RWPE2 (cell line): ENCODE measurements at regions not wholly inside any gene's neighbourhood (a gene's known extent, or its start where the extent isn't known, plus 50 kb on each side); places are given as distances from the start of the nearest gene placed in this dataset.

Source experiments
- ATAC-seq: fragments of 200-7000 bp; cut with Tn5 transposase; 3 replicates; pipeline ENCODE4 v1.9.1; 2021; ENCODE audit warnings: low read depth
- DNase-seq: peaks from one replicate; pipeline ENCODE4 v3.0.0-alpha.2; 2020; ENCODE audit warnings: low spot score
- H3K27ac ChIP-seq: fragments of 450-650 bp; 2 replicates; pipeline ENCODE4 v1.5.1; 2017; ENCODE audit warnings: mild to moderate bottlenecking; ENCODE audit not compliant: poor library complexity, severe bottlenecking
- H3K27me3 ChIP-seq: fragments of 250-450 bp; sonication (Bioruptor Pico); 2 replicates; pipeline ENCODE4 v1.5.1; 2021; ENCODE audit warnings: mild to moderate bottlenecking, moderate library complexity; ENCODE audit not compliant: insufficient read depth, poor library complexity, severe bottlenecking
- H3K36me3 ChIP-seq: fragments of 250-450 bp; sonication (Bioruptor Pico); 2 replicates; pipeline ENCODE4 v1.5.1; 2020; ENCODE audit warnings: low read depth, mild to moderate bottlenecking, moderate library complexity
- H3K4me1 ChIP-seq: fragments of 250-450 bp; sonication (Bioruptor Pico); 2 replicates; pipeline ENCODE4 v1.5.1; 2021; ENCODE audit warnings: mild to moderate bottlenecking, moderate library complexity; ENCODE audit not compliant: insufficient read depth, poor library complexity, severe bottlenecking
- H3K4me3 ChIP-seq: fragments of 250-450 bp; sonication (Bioruptor Pico); 2 replicates; pipeline ENCODE4 v1.5.1; 2021; ENCODE audit warnings: mild to moderate bottlenecking, moderate library complexity; ENCODE audit not compliant: severe bottlenecking
- H3K9me3 ChIP-seq: fragments of 250-450 bp; sonication (Bioruptor Pico); 2 replicates; pipeline ENCODE4 v1.5.1; 2021; ENCODE audit warnings: mild to moderate bottlenecking, moderate library complexity; ENCODE audit not compliant: severe bottlenecking
- CTCF ChIP-seq: fragments of 450-650 bp; IDR thresholded peaks from one replicate; pipeline ENCODE4 v1.5.1; 2017; ENCODE audit warnings: mild to moderate bottlenecking, moderate library complexity; ENCODE audit not compliant: poor library complexity, severe bottlenecking

- no peaks in the 10 kb centered on the region for H3K4me1 ChIP-seq
- no peak for DNase-seq
- H3K27me3 ChIP-seq = no peaks in the 10 kb centered on the region
- no peak overlapping the region for H3K27ac ChIP-seq
- H3K36me3 ChIP-seq = no peaks in the 10 kb centered on the region
- TF ChIP-seq CTCF = no peak
- ATAC-seq = no peak
- no peak overlapping the region for H3K4me3 ChIP-seq
- no peaks in the 10 kb centered on the region for H3K9me3 ChIP-seq
These were observed 131.5 kb downstream of the C12orf50 start for GRCh38 chr12:87897662-87898061.

GRCh38 chr12:87883806-87884205 is 145.4 kb downstream of the C12orf50 start:
- ATAC-seq = no peak
- H3K27ac ChIP-seq = no peak overlapping the region
- H3K4me3 ChIP-seq = no peak overlapping the region
- no peaks in the 10 kb centered on the region for H3K36me3 ChIP-seq
- H3K9me3 ChIP-seq = no peaks in the 10 kb centered on the region
- no peak for DNase-seq
- no peaks in the 10 kb centered on the region for H3K27me3 ChIP-seq
- no peaks in the 10 kb centered on the region for H3K4me1 ChIP-seq
- TF ChIP-seq CTCF = no peak

- no peaks in the 10 kb centered on the region for H3K27me3 ChIP-seq
- no peaks in the 10 kb centered on the region for H3K36me3 ChIP-seq
- H3K9me3 ChIP-seq = no peaks in the 10 kb centered on the region
- TF ChIP-seq CTCF = no peak
- no peak overlapping the region for H3K4me3 ChIP-seq
- no peaks in the 10 kb centered on the region for H3K4me1 ChIP-seq
- ATAC-seq (no peak), DNase-seq (no peak)
- H3K27ac ChIP-seq = no peak overlapping the region
These were observed 150.1 kb downstream of the C12orf50 start for GRCh38 chr12:87879141-87879540.

- no peak for ATAC-seq
- Histone ChIP-seq H3K27ac (no peak overlapping the region), H3K4me3 (no peak overlapping the region), H3K27me3 (no peaks in the 10 kb centered on the region), H3K9me3 (no peaks in the 10 kb centered on the region), H3K4me1 (no peaks in the 10 kb centered on the region), H3K36me3 (no peaks in the 10 kb centered on the region)
- no peak for DNase-seq
- no peak for TF ChIP-seq CTCF
These were observed 158.4 kb downstream of the C12orf50 start for GRCh38 chr12:87870493-87871460.

GRCh38 chr12:87870061-87870460 is 159.1 kb downstream of the C12orf50 start:
- no peak for ATAC-seq

More at GRCh38 chr12:87870061-87870460, 159.1 kb downstream of the C12orf50 start:
- no peak overlapping the region for H3K4me3 ChIP-seq
- no peaks in the 10 kb centered on the region for H3K9me3 ChIP-seq
- DNase-seq = no peak
- no peaks in the 10 kb centered on the region for H3K36me3 ChIP-seq
- H3K27me3 ChIP-seq = no peaks in the 10 kb centered on the region
- TF ChIP-seq CTCF = no peak
- H3K27ac ChIP-seq = no peak overlapping the region
- H3K4me1 ChIP-seq = no peaks in the 10 kb centered on the region
